Neural cell (in vitro differentiated cells): ENCODE measurements at regions not wholly inside any gene's neighbourhood (a gene's known extent, or its start where the extent isn't known, plus 50 kb on each side); places are given as distances from the start of the nearest gene placed in this dataset.
A peak's percentile ranks its signal among the peaks of the same experiment; 100 is the strongest.

Experiments
- H2AFZ ChIP-seq: fragments of 200-600, 300-800 bp; sonication (generic), shearing (Covaris generic); 2 replicates; pipeline ENCODE4 v1.6.0; 2014; ENCODE audit warnings: low read depth, mild to moderate bottlenecking, antibody characterized with exemption, low read length, moderate library complexity
- H3F3A ChIP-seq: fragments of 200-600 bp; shearing (Covaris generic); 2 replicates; pipeline ENCODE4 v1.6.1; 2016; ENCODE audit warnings: mild to moderate bottlenecking, moderate library complexity, mixed read lengths, antibody characterized with exemption, low read length; ENCODE audit not compliant: insufficient read depth, poor library complexity, severe bottlenecking
- H3K27ac ChIP-seq: fragments of 200-600, 300-800 bp; sonication (generic), shearing (Covaris generic); 2 replicates; pipeline ENCODE4 v1.5.1; 2014; ENCODE audit warnings: mild to moderate bottlenecking, low read length, moderate library complexity
- H3K27me3 ChIP-seq: fragments of 300-800, 200-600 bp; sonication (generic), shearing (Covaris generic); 2 replicates; pipeline ENCODE4 v1.6.0; 2014; ENCODE audit warnings: mild to moderate bottlenecking, low read depth, low read length, moderate library complexity; ENCODE audit not compliant: insufficient read depth
- H3K36me3 ChIP-seq: fragments of 300-800, 200-600 bp; sonication (generic), shearing (Covaris generic); 2 replicates; pipeline ENCODE4 v1.5.1; 2014; ENCODE audit warnings: mild to moderate bottlenecking, antibody characterized with exemption, low read length, moderate library complexity; ENCODE audit not compliant: insufficient read depth
- H3K4me2 ChIP-seq: fragments of 300-800, 200-600 bp; sonication (generic), shearing (Covaris generic); 2 replicates; pipeline ENCODE4 v1.6.0; 2014; ENCODE audit warnings: mild to moderate bottlenecking, low read length
- H3K4me3 ChIP-seq: fragments of 300-800, 200-600 bp; sonication (generic), shearing (Covaris generic); 2 replicates; pipeline ENCODE4 v1.5.1; 2014; ENCODE audit warnings: mild to moderate bottlenecking, low read length, moderate library complexity
- H3K79me2 ChIP-seq: fragments of 200-600 bp; shearing (Covaris generic); replicated peaks from 2 replicates; pipeline ENCODE4 v1.6.0; 2014; ENCODE audit warnings: mild to moderate bottlenecking, low read length, moderate library complexity; ENCODE audit not compliant: insufficient read depth
- H3K9ac ChIP-seq: fragments of 300-800, 200-600 bp; sonication (generic), shearing (Covaris generic); 2 replicates; pipeline ENCODE4 v1.6.1; 2016; ENCODE audit warnings: mild to moderate bottlenecking, low read length, mixed read lengths
- H3K9me2 ChIP-seq: fragments of 200-600 bp; shearing (Covaris generic); 2 replicates; pipeline ENCODE4 v1.6.1; 2016; ENCODE audit warnings: mild to moderate bottlenecking, low read length, mixed read lengths; ENCODE audit not compliant: insufficient read depth
- H3K9me3 ChIP-seq: fragments of 200-600, 300-800 bp; sonication (generic), shearing (Covaris generic); 2 replicates; pipeline ENCODE4 v1.6.1; 2016; ENCODE audit warnings: mild to moderate bottlenecking, mixed run types, low read length, moderate library complexity, mixed read lengths
- H4K20me1 ChIP-seq: fragments of 200-600 bp; shearing (Covaris generic); 2 replicates; pipeline ENCODE4 v1.6.1; 2016; ENCODE audit warnings: mild to moderate bottlenecking, mixed run types; ENCODE audit not compliant: insufficient read depth
- EP300 ChIP-seq: fragments of 450-650 bp; conservative IDR thresholded peaks from 2 replicates; pipeline ENCODE4 v1.6.1; 2014; ENCODE audit warnings: antibody characterized with exemption, mild to moderate bottlenecking, moderate library complexity; ENCODE audit not compliant: poor library complexity, severe bottlenecking
- EZH2 ChIP-seq: fragments of 200-600, 300-800 bp; shearing (Covaris generic), sonication (generic); IDR thresholded peaks from 2 replicates; pipeline ENCODE4 v1.6.1; 2014; ENCODE audit warnings: antibody characterized with exemption, low read length, borderline replicate concordance, mild to moderate bottlenecking; ENCODE audit not compliant: insufficient read depth, poor library complexity, severe bottlenecking
- MXI1 ChIP-seq: fragments of 450-650 bp; conservative IDR thresholded peaks from 2 replicates; pipeline ENCODE4 v1.6.1; 2014; ENCODE audit warnings: antibody characterized with exemption, mild to moderate bottlenecking; ENCODE audit not compliant: poor library complexity, severe bottlenecking
- POLR2AphosphoS5 ChIP-seq: IDR thresholded peaks from 2 replicates; pipeline ENCODE4 v1.6.1; 2012
- RAD21 ChIP-seq: fragments of 450-650 bp; conservative IDR thresholded peaks from 2 replicates; pipeline ENCODE4 v1.6.1; 2014; ENCODE audit warnings: antibody characterized with exemption, mild to moderate bottlenecking, moderate library complexity
- REST ChIP-seq: IDR thresholded peaks from 2 replicates; pipeline ENCODE4 v1.6.1; 2012; ENCODE audit warnings: borderline replicate concordance
- SMC3 ChIP-seq: fragments of 450-650 bp; conservative IDR thresholded peaks from 2 replicates; pipeline ENCODE4 v1.6.1; 2014; ENCODE audit warnings: antibody characterized with exemption, mild to moderate bottlenecking, moderate library complexity; ENCODE audit not compliant: poor library complexity
- TAF1 ChIP-seq: IDR thresholded peaks from 2 replicates; pipeline ENCODE4 v1.6.1; 2012; ENCODE audit warnings: low read depth
- TF ChIP-seq, protein P1 (sequence below): fragments of 450-650 bp; IDR thresholded peaks from 2 replicates; pipeline ENCODE4 v1.5.1; 2014; ENCODE audit warnings: antibody characterized with exemption, mild to moderate bottlenecking, moderate library complexity; ENCODE audit not compliant: poor library complexity, severe bottlenecking

GRCh38 chr4:63728480-63729177 lies 680.6 kb downstream of the TECRL start:
- TF ChIP-seq EP300 (no peak), SMC3 (no peak), RAD21 (no peak), POLR2AphosphoS5 (no peak), TAF1 (no peak), REST (no peak), MXI1 (no peak), EZH2 (no peak)
- TF ChIP-seq, protein P1, sequence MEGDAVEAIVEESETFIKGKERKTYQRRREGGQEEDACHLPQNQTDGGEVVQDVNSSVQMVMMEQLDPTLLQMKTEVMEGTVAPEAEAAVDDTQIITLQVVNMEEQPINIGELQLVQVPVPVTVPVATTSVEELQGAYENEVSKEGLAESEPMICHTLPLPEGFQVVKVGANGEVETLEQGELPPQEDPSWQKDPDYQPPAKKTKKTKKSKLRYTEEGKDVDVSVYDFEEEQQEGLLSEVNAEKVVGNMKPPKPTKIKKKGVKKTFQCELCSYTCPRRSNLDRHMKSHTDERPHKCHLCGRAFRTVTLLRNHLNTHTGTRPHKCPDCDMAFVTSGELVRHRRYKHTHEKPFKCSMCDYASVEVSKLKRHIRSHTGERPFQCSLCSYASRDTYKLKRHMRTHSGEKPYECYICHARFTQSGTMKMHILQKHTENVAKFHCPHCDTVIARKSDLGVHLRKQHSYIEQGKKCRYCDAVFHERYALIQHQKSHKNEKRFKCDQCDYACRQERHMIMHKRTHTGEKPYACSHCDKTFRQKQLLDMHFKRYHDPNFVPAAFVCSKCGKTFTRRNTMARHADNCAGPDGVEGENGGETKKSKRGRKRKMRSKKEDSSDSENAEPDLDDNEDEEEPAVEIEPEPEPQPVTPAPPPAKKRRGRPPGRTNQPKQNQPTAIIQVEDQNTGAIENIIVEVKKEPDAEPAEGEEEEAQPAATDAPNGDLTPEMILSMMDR = no peak
- no peak overlapping the region for H2AFZ ChIP-seq

GRCh38 chr4:63717384-63717783 lies 691.9 kb downstream of the TECRL start:
- Histone ChIP-seq H3F3A (no peaks in the 10 kb centered on the region), H3K9ac (no peak overlapping the region), H3K4me2 (no peak overlapping the region), H3K4me3 (no peak overlapping the region), H3K9me2 (no peaks in the 10 kb centered on the region), H3K27me3 (no peaks in the 10 kb centered on the region), H3K9me3 (no peaks in the 10 kb centered on the region), H3K79me2 (no peaks in the 10 kb centered on the region), H4K20me1 (no peaks in the 10 kb centered on the region), H3K27ac (no peak overlapping the region), H2AFZ (no peak overlapping the region), H3K36me3 (no peaks in the 10 kb centered on the region)
- TF ChIP-seq SMC3 = peak; percentile 77
- no peak for TF ChIP-seq EP300
- TF ChIP-seq REST = no peak
- no peak for TF ChIP-seq POLR2AphosphoS5
- no peak for TF ChIP-seq EZH2
- peak; percentile 69 for TF ChIP-seq RAD21
- TF ChIP-seq, protein P1 = peak; percentile 69
- no peak for TF ChIP-seq MXI1
- no peak for TF ChIP-seq TAF1

More at GRCh38 chr4:63728480-63729177, 680.6 kb downstream of the TECRL start:
- H3K27ac ChIP-seq = no peak overlapping the region
- H3K36me3 ChIP-seq = no peaks in the 10 kb centered on the region
- no peak overlapping the region for H3K4me3 ChIP-seq
- H3F3A ChIP-seq = no peaks in the 10 kb centered on the region
- H3K79me2 ChIP-seq = no peaks in the 10 kb centered on the region
- H3K9ac ChIP-seq = no peak overlapping the region
- no peaks in the 10 kb centered on the region for H4K20me1 ChIP-seq
- no peak overlapping the region for H3K4me2 ChIP-seq
- no peaks in the 10 kb centered on the region for H3K9me2 ChIP-seq
- no peaks in the 10 kb centered on the region for H3K27me3 ChIP-seq
- no peaks in the 10 kb centered on the region for H3K9me3 ChIP-seq
